ENCODE measurements at regions not wholly inside any gene's neighbourhood (a gene's known extent, or its start where the extent isn't known, plus 50 kb on each side); places are given as distances from the start of the nearest gene placed in this dataset.
A peak's percentile ranks its signal among the peaks of the same experiment; 100 is the strongest.
"Not testable (repeated sequence)": the region's sequence is repeated elsewhere in the genome, so short reads cannot be mapped to it uniquely, and the experiment has no call there.

DNA sequence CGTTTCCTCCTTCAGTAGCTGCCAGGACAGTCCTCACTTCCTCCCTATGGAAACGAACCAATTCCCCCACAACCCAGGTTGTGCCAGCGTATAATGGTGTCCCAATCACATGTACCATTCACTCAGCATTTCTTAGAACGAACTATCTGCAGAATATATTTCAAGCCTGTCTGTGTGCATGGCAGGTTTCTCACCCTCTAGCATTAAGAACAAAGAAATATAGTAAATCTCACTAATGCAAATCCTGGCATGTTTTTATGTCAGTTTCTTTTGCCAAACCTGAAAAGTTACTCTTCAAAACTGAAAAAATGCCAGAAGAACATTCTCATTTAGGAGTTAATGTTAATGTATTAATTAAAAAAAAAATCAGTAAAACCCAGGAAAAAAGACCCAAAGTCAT lies 405.9 kb upstream of the KLF6 start:
- no peak for DNase-seq

GRCh38 chr10:4189281-4189680 lies 404.3 kb upstream of the KLF6 start:
- DNase-seq = no peak

DNA sequence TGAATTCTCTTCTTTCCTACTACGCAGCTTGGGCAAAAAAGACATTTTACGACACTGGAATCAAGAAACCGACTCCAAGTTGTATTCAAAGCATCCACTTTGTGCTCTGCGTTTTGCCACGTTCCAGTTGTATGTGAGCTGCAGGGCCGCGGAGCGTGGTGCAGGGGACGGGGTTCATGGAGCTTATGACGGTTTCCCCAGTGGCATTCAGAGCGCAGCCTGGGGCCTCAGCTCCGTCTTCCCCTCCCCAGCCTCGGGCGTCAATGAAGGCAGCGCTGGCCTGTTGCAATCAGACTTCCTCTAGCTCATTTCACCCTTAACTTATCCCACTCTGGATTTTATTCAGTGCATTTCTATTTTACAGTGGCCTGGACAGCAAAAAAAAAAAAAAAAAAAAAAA lies 403.4 kb upstream of the KLF6 start:
- no peak for DNase-seq

GRCh38 chr10:4186849-4187540 lies 402.0 kb upstream of the KLF6 start:
- no peak for DNase-seq

- DNase-seq = peak; percentile 76
Observed at GRCh38 chr10:4183761-4184261, 398.8 kb upstream of the KLF6 start.

- DNase-seq = no peak
Observed at GRCh38 chr10:4181621-4182049, 396.6 kb upstream of the KLF6 start.

- DNase-seq = no peak
Observed at GRCh38 chr10:4181081-4181480, 396.1 kb upstream of the KLF6 start.

DNA sequence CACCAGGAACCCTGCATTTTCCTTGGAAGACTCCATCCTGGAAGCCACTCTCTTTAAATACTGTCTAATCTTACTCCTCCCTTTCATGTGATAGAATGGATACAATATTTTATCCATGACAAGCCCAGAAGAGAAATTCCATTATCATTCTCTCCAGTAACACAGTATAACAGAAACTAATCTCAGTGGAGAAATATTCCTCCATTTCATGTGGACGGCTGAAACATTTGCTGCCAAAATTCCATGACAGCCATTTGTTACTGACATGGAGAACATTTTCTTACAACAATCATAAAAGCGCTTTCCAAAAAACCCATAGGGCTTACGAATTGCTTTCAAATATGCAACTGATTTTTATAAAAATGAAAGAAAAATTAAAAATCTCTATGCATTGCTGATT lies 392.8 kb upstream of the KLF6 start:
- no peak for DNase-seq

- no peak for DNase-seq
Observed at GRCh38 chr10:4176500-4177281, 391.7 kb upstream of the KLF6 start.

DNA sequence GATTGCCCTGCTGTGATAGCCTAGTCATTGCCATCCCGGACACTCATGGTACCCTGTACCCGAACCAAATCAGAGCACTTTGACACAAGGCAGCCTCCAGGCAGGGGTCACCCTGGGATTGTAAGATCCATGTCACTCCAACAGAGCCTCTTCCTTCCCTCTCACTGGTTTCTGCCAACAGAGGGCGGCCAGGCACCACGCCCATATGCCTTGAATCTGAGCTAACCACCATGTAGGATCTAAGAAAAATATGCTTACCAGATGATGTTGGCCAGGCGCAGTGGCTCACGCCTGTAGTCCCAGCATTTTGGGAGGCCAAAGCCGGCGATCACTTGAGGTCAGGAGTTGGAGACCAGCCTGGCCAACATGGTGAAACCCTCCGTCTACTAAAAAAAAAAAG lies 389.2 kb upstream of the KLF6 start:
- DNase-seq = peak; percentile 39

GRCh38 chr10:4170633-4171314 lies 385.8 kb upstream of the KLF6 start:
- DNase-seq = no peak

DNA sequence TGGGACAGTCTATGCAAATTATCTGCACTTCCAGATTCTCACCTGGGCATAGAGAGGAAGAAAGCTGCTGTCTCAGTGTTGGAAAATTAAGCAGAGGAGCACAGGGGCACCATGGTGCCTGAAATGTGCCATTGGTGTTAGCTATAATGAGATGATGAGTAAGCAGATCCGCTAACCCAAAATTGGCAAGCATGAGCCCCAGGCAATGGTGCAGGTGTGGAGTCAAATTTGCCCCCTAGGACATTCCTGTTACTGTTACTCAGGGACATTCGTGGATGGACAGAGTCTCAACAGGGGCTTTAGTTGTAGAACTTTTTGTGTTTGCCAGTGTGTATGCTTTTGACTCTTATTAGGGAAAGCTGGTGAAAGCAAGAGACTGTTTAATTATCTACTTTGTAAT lies 385.2 kb upstream of the KLF6 start:
- no peak for DNase-seq

GRCh38 chr10:4169448-4169847 lies 384.4 kb upstream of the KLF6 start:
- no peak for DNase-seq

DNA sequence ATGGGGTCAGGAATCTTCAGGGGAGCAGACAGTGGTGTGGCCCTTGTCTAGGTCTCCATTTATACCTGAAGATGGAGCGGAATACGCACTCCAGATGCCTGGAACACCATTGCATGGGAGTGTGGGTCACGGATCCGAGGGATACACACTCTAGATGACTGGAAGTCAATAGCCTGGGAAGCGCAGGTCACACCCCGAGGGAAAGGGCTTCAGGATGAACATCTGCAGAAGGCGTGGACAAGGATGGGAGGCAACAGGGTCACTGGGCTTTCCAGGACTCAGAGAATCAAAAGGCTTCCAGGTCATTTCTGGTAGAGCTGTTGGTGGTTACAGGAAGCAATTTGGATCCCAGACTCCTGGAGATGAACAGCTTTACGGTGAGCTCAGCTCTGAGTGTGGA lies 382.2 kb upstream of the KLF6 start:
- DNase-seq = no peak

DNA sequence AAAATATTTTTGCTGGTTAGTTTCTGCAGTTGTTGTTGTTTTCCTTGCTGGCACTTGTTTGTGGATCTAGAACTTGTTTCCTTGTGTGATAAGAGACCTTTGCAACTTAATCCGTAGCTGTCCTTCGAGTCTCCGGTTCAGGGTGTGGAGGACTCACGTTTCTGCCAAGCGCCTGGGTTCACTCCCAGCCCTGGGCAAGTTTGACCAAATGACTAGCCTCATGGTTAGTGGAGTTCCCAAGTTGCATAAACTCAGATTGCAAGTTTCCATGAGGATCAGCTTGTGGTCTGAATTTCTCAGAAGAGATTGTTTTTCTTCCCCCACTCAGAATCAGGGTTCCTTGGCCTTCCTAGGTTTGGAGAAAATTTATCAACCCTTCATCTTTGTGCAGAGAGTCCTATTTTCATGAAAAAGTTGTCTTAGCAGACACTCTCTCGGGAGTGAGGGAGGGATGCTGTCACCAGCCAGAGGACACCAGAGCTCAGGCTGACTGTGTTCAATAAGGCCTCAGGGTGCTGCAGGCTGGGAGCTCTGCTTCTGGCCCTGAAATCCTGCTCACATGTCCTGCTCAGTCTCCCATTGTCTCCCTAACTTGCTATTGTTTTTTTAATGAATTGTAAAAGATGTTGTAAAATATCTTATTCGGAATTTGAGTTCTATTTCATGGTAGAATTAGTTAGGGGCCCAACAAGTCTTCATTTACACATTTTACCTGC lies 377.7 kb upstream of the KLF6 start:
- no peak for DNase-seq

GRCh38 chr10:4159173-4159572 lies 374.2 kb upstream of the KLF6 start:
- DNase-seq = no peak

DNA sequence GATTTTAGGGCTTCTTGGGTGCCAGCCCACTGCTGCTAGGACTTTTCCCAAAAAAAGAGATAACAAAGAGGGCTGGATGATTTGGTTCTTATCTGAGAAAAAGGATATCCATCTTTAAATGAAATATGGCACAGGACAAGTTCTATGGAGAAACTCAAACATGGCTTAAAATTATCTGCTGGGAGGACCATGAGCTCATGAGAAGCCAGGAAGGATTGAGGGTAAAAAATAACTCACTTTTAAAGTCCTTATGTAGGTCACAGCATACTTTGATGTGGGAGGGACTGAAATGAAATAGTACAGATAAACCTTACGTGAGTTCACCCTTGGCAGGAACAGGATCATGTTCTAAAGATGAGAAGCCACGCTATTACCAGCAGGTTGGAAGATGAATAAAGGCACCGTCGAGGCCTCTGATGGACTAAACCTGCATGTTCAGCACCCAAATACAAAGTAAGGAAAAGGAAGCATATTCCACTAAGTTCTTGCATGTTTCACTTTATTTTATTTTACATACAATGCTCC lies 369.2 kb upstream of the KLF6 start:
- DNase-seq = no peak

GRCh38 chr10:4151466-4151865 lies 366.5 kb upstream of the KLF6 start:
- no peak for DNase-seq

DNA sequence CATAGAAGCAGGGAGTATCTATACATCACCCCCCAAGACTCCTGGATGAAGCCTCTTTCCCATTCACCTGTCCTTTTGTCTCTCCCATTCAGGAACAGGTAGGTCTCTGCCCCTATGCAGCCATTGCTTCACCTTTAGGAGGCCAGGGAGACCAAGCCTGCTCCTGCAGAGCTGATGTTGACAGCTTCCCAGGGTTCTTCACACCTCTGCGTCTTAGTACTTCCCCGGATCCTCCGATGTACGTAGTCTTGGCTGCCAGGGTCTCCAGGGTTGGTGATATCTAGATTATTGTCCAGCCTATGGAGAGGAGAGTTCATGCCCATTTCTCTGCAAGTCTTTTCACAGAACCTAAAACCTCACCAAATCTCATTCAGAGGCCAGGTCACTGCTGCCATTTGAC lies 365.7 kb upstream of the KLF6 start:
- DNase-seq = no peak

GRCh38 chr10:4149460-4149859 lies 364.5 kb upstream of the KLF6 start:
- not testable (repeated sequence) for DNase-seq

DNA sequence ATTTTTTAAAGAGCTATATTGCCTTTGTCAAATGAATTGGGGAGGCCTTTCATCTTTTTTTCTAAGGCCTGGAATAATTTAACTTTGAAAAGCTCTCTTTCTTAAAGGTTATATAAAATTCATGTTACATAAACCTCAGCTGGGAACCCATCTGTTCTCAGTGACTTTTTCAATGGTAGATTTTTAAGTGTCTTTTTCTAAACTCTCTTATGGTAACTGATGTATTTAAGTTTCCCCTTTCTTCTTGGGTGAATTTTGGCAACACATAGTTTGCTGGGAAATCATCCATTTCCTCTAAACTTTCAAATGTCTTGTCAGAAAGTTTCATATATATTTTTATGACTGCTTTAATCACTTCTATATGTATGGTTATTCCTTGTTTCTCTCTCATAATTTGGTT lies 362.2 kb upstream of the KLF6 start:
- no peak for DNase-seq

GRCh38 chr10:4144817-4145216 lies 359.8 kb upstream of the KLF6 start:
- no peak for DNase-seq

GRCh38 chr10:4141471-4141870 lies 356.5 kb upstream of the KLF6 start:
- peak; percentile 35 for DNase-seq

Data from fibroblast of skin of scalp (primary cell).